ENCODE measurements at regions not wholly inside any gene's neighbourhood (a gene's known extent, or its start where the extent isn't known, plus 50 kb on each side); places are given as distances from the start of the nearest gene placed in this dataset.
"Not testable (repeated sequence)": the region's sequence is repeated elsewhere in the genome, so short reads cannot be mapped to it uniquely, and the experiment has no call there.

DNA sequence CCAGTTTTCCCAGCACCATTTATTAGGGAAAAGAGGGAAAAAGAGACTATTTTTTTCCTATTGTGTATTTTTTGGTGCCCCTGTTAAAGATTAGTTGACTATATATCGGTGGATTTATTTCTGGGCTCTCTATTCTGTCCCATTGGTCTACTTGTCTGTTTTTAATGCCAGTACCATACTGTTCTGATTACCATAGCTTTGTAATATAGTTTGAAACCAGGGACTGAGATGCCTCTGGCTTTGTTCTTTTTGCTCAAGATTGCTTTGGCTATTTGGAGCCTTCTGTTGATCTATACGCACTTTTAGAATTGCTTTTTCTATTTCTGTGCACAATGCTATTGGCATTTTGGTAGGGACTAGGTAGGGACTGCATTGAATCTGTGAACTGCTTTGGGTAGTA, 151.7 kb downstream of the ADCYAP1 start:
- no peak for DNase-seq (ENCODE audit: low read depth)
- TF ChIP-seq CTCF (conservative IDR thresholded peaks at IDR 0.05; ENCODE audit: low read depth, low read length) = no peak
- no peak overlapping the region for H3K4me3 ChIP-seq (ENCODE audit: low read length)

GRCh38 chr18:1057367-1057766, 152.7 kb downstream of the ADCYAP1 start:
- TF ChIP-seq CTCF (conservative IDR thresholded peaks at IDR 0.05; ENCODE audit: low read depth, low read length) = no peak
- DNase-seq (ENCODE audit: low read depth) = no peak
- H3K4me3 ChIP-seq (ENCODE audit: low read length) = no peak overlapping the region

DNA sequence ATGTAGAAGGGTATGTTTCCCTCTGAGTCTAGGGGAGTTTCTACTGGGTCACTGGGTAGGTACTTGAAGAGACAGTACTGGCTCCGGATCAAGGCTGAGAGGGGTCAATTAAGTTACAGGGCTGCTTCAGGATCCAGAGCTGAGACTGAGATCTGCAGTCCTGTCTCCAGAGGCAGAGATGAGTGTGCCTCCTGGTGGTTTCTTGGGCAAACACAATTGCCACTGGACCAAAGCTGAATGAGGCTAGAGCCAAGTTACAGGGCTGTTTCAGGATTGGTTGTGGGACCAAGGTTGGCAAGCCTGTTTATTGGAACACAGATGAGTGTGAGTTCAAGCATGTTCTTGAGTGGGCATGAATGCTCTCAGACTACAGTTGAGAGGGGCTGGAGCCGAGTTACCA, 157.9 kb downstream of the ADCYAP1 start:
- no peak overlapping the region for H3K4me3 ChIP-seq (ENCODE audit: low read length)
- peak; percentile 35 for TF ChIP-seq CTCF (conservative IDR thresholded peaks at IDR 0.05; ENCODE audit: low read depth, low read length)
- no peak for DNase-seq (ENCODE audit: low read depth)

- TF ChIP-seq CTCF (conservative IDR thresholded peaks at IDR 0.05; ENCODE audit: low read depth, low read length) = no peak
- DNase-seq (ENCODE audit: low read depth) = no peak
- no peak overlapping the region for H3K4me3 ChIP-seq (ENCODE audit: low read length)
Observed at GRCh38 chr18:1075322-1075721, 170.7 kb downstream of the ADCYAP1 start.

DNA sequence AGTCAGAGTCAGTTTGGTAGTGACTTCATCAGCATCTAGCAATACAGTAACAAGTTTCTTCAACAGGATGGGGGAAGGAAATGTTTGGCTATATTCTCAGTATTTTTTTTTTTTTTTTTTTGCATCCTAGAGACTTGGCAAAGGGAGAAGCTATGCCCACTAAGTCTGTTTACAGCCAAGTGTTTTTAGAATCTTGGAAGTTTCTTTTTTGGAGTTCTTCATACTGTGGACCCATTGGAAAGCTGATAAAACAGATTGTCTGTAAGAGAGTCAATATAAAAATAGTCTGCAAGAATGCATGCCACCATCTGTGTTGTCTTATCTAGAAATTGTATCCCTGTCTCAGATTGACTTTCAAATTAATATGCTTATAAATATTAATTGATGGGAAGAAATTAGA, 171.2 kb downstream of the ADCYAP1 start:
- DNase-seq (ENCODE audit: low read depth) = no peak
- no peak for TF ChIP-seq CTCF (conservative IDR thresholded peaks at IDR 0.05; ENCODE audit: low read depth, low read length)
- H3K4me3 ChIP-seq (ENCODE audit: low read length) = no peak overlapping the region

DNA sequence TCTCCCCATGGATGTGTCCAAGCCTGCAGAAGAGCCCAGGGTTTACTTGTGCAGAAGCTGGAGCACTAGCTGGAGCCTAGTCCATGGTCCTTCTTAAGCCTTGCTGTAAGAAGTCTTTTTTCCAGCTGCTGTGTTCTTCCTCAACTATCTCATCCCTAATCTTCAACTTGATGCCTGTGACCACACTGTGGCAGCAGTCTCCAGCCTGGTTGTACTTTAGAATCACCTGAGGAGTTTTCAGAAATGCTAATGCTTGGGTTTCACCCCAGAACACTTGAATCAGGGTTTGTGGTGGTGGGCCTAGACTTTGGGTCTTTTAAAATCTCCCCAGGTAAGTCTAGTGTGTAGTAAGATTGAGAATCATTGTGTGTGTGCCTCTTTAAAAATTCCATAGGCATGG, 173.6 kb downstream of the ADCYAP1 start:
- TF ChIP-seq CTCF (conservative IDR thresholded peaks at IDR 0.05; ENCODE audit: low read depth, low read length) = no peak
- DNase-seq (ENCODE audit: low read depth) = no peak
- H3K4me3 ChIP-seq (ENCODE audit: low read length) = no peak overlapping the region

DNA sequence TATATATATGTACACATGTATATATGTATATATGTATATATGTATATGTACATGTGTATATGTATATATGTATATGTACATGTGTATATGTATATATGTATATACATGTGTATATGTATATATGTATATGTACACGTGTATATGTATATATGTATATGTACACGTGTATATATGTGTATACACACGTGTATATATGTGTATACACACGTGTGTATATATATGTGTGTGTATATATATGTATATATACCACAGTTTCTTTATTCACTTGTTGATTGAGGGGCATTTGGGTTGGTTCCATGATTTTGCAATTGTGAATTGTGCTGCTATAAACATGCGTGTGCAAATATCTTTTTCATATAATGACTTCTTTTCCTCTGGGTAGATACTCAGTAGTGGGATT, 179.0 kb downstream of the ADCYAP1 start:
- not testable (repeated sequence) for H3K4me3 ChIP-seq (ENCODE audit: low read length)

DNA sequence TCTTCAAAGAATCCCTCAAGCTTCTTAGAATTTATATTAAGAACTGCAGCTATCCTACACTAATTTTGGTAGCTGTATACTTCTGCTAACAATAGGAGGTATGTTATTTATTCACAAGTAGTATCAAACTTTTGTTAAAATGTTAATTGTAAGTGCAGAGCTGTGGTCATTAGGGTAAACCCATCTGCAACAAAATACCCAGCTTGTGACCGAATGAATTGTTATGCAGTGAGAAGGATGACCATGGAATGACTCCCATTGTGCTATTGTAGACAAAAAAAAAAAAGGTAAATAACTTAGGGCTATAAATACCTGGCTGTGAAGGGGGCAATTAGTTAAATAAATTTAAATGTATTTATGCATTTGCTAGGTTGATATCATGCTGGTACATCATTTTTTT, 186.1 kb downstream of the ADCYAP1 start:
- DNase-seq (ENCODE audit: low read depth) = no peak
- no peak for TF ChIP-seq CTCF (conservative IDR thresholded peaks at IDR 0.05; ENCODE audit: low read depth, low read length)

More for the DNA sequence above, 179.0 kb downstream of the ADCYAP1 start:
- DNase-seq (ENCODE audit: low read depth) = not testable (repeated sequence)

More for the DNA sequence above, 186.1 kb downstream of the ADCYAP1 start:
- H3K4me3 ChIP-seq (ENCODE audit: low read length) = no peak overlapping the region

All from retinal pigment epithelial cell (primary cell).